ENCODE measurements at regions not wholly inside any gene's neighbourhood (a gene's known extent, or its start where the extent isn't known, plus 50 kb on each side); places are given as distances from the start of the nearest gene placed in this dataset.

DNA sequence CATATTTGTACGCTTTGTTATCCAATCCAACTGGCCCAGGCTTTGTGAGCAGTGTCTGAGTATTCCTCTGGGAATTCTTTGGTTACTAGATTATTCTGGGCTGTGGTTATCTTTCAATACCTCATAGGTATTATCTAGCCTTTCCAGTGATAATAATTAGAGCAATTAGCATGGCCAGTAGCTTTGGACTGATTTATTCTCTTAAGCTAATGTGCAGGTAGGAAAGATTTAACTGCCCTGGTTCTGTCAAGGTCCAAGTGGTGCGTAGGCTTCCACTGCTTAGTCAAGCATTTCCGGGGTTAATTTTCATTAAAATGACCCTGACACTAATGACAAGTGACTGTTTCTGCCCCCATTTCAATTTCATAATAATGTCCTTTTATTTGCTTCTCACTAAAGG is 54.2 kb upstream of the PMFBP1 start:
- Histone ChIP-seq H3K27ac (no peak overlapping the region), H3K9me3 (no peaks in the 10 kb centered on the region), H3K4me1 (no peaks in the 10 kb centered on the region), H3K36me3 (no peaks in the 10 kb centered on the region), H3K27me3 (replicated peaks in 1 of 7) (no peaks in the 10 kb centered on the region), H3K4me3 (no peak overlapping the region)
- intact Hi-C loops (cut with DNase I; ENCODE audit: low total_unique reads) = no loop called here
- TF ChIP-seq, protein P1, sequence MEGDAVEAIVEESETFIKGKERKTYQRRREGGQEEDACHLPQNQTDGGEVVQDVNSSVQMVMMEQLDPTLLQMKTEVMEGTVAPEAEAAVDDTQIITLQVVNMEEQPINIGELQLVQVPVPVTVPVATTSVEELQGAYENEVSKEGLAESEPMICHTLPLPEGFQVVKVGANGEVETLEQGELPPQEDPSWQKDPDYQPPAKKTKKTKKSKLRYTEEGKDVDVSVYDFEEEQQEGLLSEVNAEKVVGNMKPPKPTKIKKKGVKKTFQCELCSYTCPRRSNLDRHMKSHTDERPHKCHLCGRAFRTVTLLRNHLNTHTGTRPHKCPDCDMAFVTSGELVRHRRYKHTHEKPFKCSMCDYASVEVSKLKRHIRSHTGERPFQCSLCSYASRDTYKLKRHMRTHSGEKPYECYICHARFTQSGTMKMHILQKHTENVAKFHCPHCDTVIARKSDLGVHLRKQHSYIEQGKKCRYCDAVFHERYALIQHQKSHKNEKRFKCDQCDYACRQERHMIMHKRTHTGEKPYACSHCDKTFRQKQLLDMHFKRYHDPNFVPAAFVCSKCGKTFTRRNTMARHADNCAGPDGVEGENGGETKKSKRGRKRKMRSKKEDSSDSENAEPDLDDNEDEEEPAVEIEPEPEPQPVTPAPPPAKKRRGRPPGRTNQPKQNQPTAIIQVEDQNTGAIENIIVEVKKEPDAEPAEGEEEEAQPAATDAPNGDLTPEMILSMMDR (IDR thresholded peaks at IDR 0.05 in 8 of 11, conservative IDR thresholded peaks at IDR 0.05 in 3 of 11) = no peak
- no peak for TF ChIP-seq POLR2A (IDR thresholded peaks at IDR 0.05)
- no peak for TF ChIP-seq POLR2AphosphoS5 (IDR thresholded peaks at IDR 0.05)
- DNase-seq = no peak
- 74 to 90% (median 81%) methylated on average over 3 of the region's 3 CpGs for WGBS, 5 donors

DNA sequence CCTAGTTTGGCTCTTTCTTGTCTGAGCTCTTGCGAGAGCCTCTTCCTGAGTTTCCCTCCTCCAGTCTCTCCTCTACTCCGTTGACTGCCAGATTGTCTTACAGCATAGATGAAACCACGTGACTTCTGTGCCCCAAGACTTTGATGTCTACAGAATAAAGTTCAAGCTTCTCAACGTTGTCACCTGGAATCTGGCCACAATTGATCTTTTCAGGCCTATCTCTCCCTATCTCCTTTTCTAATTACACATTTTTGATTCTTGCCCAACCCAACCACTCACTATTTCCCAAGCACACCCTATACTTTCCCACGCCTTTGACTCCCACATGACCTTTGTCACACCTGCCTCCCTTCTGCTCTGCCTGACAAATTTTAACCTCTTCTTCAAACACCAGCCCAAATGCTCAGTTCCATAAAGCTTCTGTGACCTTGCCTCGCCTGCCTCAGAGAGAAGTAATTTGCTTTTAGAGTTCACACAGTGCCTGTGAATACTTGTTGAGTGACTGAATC is 52.4 kb upstream of the PMFBP1 start:
- no peaks in the 10 kb centered on the region for H3K36me3 ChIP-seq
- no peaks in the 10 kb centered on the region for H3K27me3 ChIP-seq (replicated peaks in 1 of 7)
- no peaks in the 10 kb centered on the region for H3K4me1 ChIP-seq
- WGBS, 5 donors = 74 to 86% (median 81%) methylated on average over 6 of the region's 6 CpGs
- intact Hi-C loops (cut with DNase I; ENCODE audit: low total_unique reads) = no loop called here
- H3K9me3 ChIP-seq = no peaks in the 10 kb centered on the region
- H3K27ac ChIP-seq = no peak overlapping the region
- no peak overlapping the region for H3K4me3 ChIP-seq
- no peak for TF ChIP-seq POLR2AphosphoS5 (IDR thresholded peaks at IDR 0.05)
- TF ChIP-seq, protein P1 (IDR thresholded peaks at IDR 0.05 in 8 of 11, conservative IDR thresholded peaks at IDR 0.05 in 3 of 11) = no peak
- no peak for TF ChIP-seq POLR2A (IDR thresholded peaks at IDR 0.05)
- DNase-seq = no peak

DNA sequence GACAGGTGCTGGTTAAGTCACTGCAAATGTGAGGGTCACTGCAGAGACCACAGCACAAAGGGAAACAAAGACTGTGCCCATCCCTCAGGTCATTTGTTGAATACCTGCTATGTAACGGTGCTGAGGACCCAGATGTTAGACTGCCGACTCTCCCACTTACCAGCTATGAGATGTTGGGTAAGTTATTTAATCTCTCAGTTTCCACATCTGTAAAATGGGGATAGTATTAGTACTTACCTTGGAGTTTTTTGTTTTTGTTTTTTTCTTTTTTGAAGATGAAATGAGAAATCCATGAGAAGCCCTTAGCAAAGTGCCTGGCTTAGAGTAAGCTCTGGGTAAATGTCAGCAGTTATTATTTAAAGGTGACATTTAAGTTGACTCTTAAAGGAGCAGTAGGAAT is 50.5 kb upstream of the PMFBP1 start:
- no peaks in the 10 kb centered on the region for H3K27me3 ChIP-seq (replicated peaks in 1 of 7)
- H3K4me1 ChIP-seq = no peaks in the 10 kb centered on the region
- TF ChIP-seq POLR2A (IDR thresholded peaks at IDR 0.05) (no peak), POLR2AphosphoS5 (IDR thresholded peaks at IDR 0.05) (no peak)
- TF ChIP-seq, protein P1 (IDR thresholded peaks at IDR 0.05 in 8 of 11, conservative IDR thresholded peaks at IDR 0.05 in 3 of 11) = no peak
- H3K36me3 ChIP-seq = no peaks in the 10 kb centered on the region
- H3K27ac ChIP-seq = no peak overlapping the region
- no peaks in the 10 kb centered on the region for H3K9me3 ChIP-seq
- WGBS, 5 donors = 73 to 94% (median 92%) methylated on average over 2 of the region's 2 CpGs
- no peak overlapping the region for H3K4me3 ChIP-seq
- intact Hi-C loops (cut with DNase I; ENCODE audit: low total_unique reads) = no loop called here
- DNase-seq = no peak

Small RNA genes in the stretch of these regions (small RNA-seq; reads per million reads assigned to genes)
- gene RF00026 (0 reads per million in 4 donors), gene RNU7-90P (0 reads per million in 4 donors)
